Chondrocyte (in vitro differentiated cells): ENCODE measurements at regions not wholly inside any gene's neighbourhood (a gene's known extent, or its start where the extent isn't known, plus 50 kb on each side); places are given as distances from the start of the nearest gene placed in this dataset.

Experiments
- DNase-seq: peaks from one replicate; pipeline ENCODE4 v3.0.0; 2021; ENCODE audit warnings: mixed read lengths, low spot score
- H3K27ac Mint-ChIP-seq: one replicate; pipeline ENCODE4 v1.8.0; 2021; ENCODE audit warnings: mild to moderate bottlenecking, moderate library complexity, mixed read lengths; ENCODE audit not compliant: unreplicated experiment
- H3K27me3 Mint-ChIP-seq: 2 replicates; pipeline ENCODE4 v1.8.0; 2021; ENCODE audit warnings: low read depth, mixed read lengths
- H3K36me3 Mint-ChIP-seq: 2 replicates; pipeline ENCODE4 v1.8.0; 2021; ENCODE audit warnings: low read depth, mixed read lengths
- H3K4me1 Mint-ChIP-seq: 2 replicates; pipeline ENCODE4 v1.8.0; 2021; ENCODE audit warnings: low read depth, mild to moderate bottlenecking, mixed read lengths
- H3K4me3 Mint-ChIP-seq: one replicate; pipeline ENCODE4 v1.8.0; 2021; ENCODE audit warnings: mild to moderate bottlenecking, moderate library complexity, mixed read lengths; ENCODE audit not compliant: unreplicated experiment
- H3K9me3 Mint-ChIP-seq: 2 replicates; pipeline ENCODE4 v1.8.0; 2021; ENCODE audit warnings: low read depth, mixed read lengths
- CTCF ChIP-seq: fragments of 200-600 bp; sonication (generic); IDR thresholded peaks from 2 replicates; pipeline ENCODE4 v1.5.0; 2021; ENCODE audit warnings: antibody characterized with exemption, mild to moderate bottlenecking, moderate library complexity

- Mint-ChIP-seq H3K27me3 (peaks cover 9% of the 10 kb centered on the region), H3K9me3 (peaks cover 6% of the 10 kb centered on the region), H3K27ac (no peak overlapping the region), H3K4me1 (no peaks in the 10 kb centered on the region), H3K36me3 (no peaks in the 10 kb centered on the region), H3K4me3 (no peak overlapping the region)
- no peak for DNase-seq
- TF ChIP-seq CTCF = no peak
Measured at GRCh38 chr9:3597792-3598191, 72.0 kb upstream of the RFX3 start.

- Mint-ChIP-seq H3K27me3 (no peaks in the 10 kb centered on the region), H3K9me3 (peaks cover 39% of the 10 kb centered on the region), H3K27ac (no peak overlapping the region), H3K4me1 (no peaks in the 10 kb centered on the region), H3K4me3 (no peak overlapping the region), H3K36me3 (peaks cover 21% of the 10 kb centered on the region)
- no peak for DNase-seq
- TF ChIP-seq CTCF = no peak
Measured at GRCh38 chr9:3586066-3586465, 60.3 kb upstream of the RFX3 start.

GRCh38 chr9:3585606-3586005 is 59.8 kb upstream of the RFX3 start:
- H3K27me3 Mint-ChIP-seq = no peaks in the 10 kb centered on the region
- H3K4me3 Mint-ChIP-seq = no peak overlapping the region
- no peak overlapping the region for H3K27ac Mint-ChIP-seq
- H3K9me3 Mint-ChIP-seq = peaks cover 38% of the 10 kb centered on the region
- DNase-seq = no peak
- no peak for TF ChIP-seq CTCF
- H3K36me3 Mint-ChIP-seq = peaks cover 22% of the 10 kb centered on the region
- H3K4me1 Mint-ChIP-seq = no peaks in the 10 kb centered on the region

- no peak overlapping the region for H3K27ac Mint-ChIP-seq
- no peak overlapping the region for H3K4me3 Mint-ChIP-seq
- peaks cover 5% of the 10 kb centered on the region for H3K4me1 Mint-ChIP-seq
- no peaks in the 10 kb centered on the region for H3K27me3 Mint-ChIP-seq
- peaks cover 33% of the 10 kb centered on the region for H3K9me3 Mint-ChIP-seq
- peaks cover 24% of the 10 kb centered on the region for H3K36me3 Mint-ChIP-seq
- no peak for TF ChIP-seq CTCF
- no peak for DNase-seq
Measured at GRCh38 chr9:3578786-3579185, 53.0 kb upstream of the RFX3 start.

GRCh38 chr9:3576328-3576727 is 50.5 kb upstream of the RFX3 start:
- peaks cover 5% of the 10 kb centered on the region for H3K4me1 Mint-ChIP-seq
- H3K27ac Mint-ChIP-seq = no peak overlapping the region
- H3K9me3 Mint-ChIP-seq = peaks cover 12% of the 10 kb centered on the region
- TF ChIP-seq CTCF = no peak
- H3K27me3 Mint-ChIP-seq = no peaks in the 10 kb centered on the region
- no peak overlapping the region for H3K4me3 Mint-ChIP-seq
- H3K36me3 Mint-ChIP-seq = peaks cover 10% of the 10 kb centered on the region
- no peak for DNase-seq
